Breast epithelium (tissue), 3 donors: ENCODE measurements at regions not wholly inside any gene's neighbourhood (a gene's known extent, or its start where the extent isn't known, plus 50 kb on each side); places are given as distances from the start of the nearest gene placed in this dataset.
"Not testable (repeated sequence)": the region's sequence is repeated elsewhere in the genome, so short reads cannot be mapped to it uniquely, and the experiment has no call there.

Experiments
- CTCF ChIP-seq, 3 donors: fragments of 450-650 bp; IDR thresholded peaks; one replicate each; pipeline ENCODE4 v1.5.1; 2016 to 2017; ENCODE audit warnings: antibody characterized with exemption in 3 of 3, mild to moderate bottlenecking in 3 of 3, moderate library complexity in 3 of 3
- POLR2A ChIP-seq: fragments of 450-650 bp; IDR thresholded peaks from one replicate; pipeline ENCODE4 v1.6.1; 2016; ENCODE audit warnings: antibody characterized with exemption, mild to moderate bottlenecking, moderate library complexity
- POLR2AphosphoS5 ChIP-seq, 3 donors: sonication (generic); formaldehyde crosslinking; IDR thresholded peaks; one replicate each; pipeline ENCODE4 v1.6.1; 2017; ENCODE audit warnings: antibody characterized with exemption in 3 of 3

DNA sequence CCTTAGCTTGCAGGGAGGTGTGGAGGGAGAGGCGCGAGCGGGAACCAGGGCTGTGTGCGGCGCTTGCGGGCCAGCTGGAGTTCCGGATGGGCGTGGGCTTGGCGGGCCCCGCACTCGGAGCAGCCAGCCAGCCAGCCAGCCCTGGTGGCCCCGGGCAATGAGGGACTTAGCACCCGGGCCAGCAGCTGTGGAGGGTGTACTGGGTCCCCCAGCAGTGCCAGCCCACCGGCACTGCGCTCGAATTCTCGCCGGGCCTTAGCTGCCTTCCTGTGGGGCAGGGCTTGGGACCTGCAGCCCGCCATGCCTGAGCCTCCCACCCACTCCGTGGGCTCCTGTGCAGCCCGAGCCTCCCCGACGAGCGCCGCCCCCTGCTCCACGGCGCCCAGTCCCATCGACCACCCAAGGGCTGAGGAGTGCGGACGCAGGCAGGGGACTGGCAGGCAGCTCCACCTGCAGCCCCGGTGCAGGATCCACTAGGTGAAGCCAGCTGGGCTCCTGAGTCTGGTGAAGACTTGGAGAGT lies 462.2 kb downstream of the ACTL7B start:
- TF ChIP-seq CTCF (IDR thresholded peaks at IDR 0.05); POLR2AphosphoS5 (IDR thresholded peaks at IDR 0.05); POLR2A: not testable (repeated sequence)
